Activated gamma-delta T cell (primary cell): ENCODE measurements at regions not wholly inside any gene's neighbourhood (a gene's known extent, or its start where the extent isn't known, plus 50 kb on each side); places are given as distances from the start of the nearest gene placed in this dataset.

Source experiments
- DNase-seq: peaks from one replicate; lab custom pipeline; 2025; lab: John Stamatoyannopoulos, UW

GRCh38 chr3:83302091-83302490 lies 1540.6 kb upstream of the GBE1 start:
- DNase-seq: no peak

- no peak for DNase-seq
Measured at GRCh38 chr3:83317605-83318004, 1556.2 kb upstream of the GBE1 start.

DNA sequence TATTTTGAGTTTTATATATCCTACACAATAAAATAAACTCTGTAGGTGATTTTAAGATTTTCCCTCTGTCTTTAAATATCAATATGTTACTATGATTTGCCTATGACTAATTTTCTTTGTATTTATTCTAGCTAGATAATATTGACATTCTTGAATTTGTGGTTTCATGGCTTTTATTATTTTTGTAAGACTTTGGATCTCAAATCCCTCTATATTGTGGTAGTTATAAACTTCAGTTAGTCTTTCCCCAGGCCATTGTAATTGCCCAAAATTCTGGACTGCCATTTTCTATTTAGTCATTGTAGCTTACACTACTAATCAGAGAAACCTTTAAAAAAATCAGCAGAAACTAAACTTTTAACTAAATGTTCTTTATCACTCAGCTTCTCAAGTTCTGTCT lies 1559.3 kb upstream of the GBE1 start:
- DNase-seq: no peak

DNA sequence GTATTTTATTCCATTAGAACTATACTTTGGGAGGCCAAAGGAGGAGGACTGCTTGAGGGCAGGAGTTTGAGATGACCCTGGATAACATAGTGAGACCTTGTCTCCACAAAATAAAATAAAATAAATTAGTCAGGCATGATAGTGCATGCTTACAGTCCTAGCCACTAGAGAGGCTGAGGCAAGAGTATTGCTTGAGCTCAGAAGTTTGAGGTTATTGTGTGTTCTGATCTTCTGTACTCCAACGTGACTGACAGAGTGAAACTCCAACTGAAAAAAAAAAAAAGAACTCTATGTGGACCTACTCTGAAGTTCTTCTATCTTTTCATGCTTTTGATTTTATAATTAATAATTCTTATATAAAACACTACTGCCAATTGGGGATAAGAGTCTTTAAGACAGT lies 1560.0 kb upstream of the GBE1 start:
- no peak for DNase-seq

DNA sequence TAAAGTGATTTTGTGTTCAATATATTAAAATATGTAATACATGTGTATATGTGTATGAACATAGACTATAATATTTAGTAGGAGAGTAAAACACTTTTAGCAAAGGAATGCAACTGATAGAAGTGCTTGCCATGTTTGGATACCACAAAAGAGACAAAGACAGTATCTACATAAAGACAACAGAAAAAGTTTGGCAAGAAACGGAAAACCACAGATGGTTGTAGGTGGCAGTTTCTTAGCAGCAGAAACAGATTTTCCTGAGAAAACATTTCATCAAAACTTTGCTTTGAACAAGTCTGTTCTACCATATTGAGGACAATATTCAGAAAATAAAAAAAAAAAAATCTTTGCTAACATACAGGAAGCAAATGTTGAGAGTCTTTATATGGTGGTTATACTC lies 1560.4 kb upstream of the GBE1 start:
- DNase-seq: no peak

DNA sequence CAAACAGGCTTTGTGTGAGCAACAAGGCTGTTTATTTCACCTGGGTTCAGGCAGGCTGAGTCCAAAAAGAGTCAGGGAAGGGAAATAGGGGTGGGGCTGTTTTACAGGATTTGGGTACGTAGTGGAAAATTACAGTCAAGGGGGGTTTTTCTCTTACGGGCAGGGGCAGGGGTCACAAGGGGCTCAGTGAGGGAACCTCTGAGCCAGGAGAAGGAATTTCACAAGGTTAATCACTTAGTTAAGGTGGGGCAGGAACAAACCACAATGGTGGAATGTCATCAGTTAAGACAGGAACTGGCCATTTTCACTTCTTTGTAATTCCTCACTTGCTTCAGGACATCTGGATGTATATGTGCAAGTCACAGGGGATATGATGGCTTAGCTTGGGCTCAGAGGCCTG lies 1592.8 kb upstream of the GBE1 start:
- no peak for DNase-seq

DNA sequence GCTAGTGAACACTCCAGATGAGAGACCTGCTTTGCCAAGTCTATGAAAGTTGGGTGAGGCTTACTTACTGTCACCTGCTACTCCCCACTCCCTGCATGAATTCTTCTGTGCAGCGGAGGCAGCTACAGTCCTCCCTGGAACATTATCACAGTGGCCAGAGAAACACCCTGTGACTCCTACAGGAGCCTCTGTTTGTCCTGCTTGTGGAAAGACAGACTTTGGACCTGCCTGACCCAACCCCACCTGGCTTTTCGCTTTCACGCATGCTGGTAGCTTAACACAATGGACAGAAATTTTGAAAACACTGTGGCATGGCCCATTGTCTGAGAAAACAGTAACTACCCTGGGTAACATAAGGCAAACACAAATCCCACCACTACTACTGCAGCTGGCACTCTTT lies 1565.5 kb upstream of the CADM2 start:
- no peak for DNase-seq

DNA sequence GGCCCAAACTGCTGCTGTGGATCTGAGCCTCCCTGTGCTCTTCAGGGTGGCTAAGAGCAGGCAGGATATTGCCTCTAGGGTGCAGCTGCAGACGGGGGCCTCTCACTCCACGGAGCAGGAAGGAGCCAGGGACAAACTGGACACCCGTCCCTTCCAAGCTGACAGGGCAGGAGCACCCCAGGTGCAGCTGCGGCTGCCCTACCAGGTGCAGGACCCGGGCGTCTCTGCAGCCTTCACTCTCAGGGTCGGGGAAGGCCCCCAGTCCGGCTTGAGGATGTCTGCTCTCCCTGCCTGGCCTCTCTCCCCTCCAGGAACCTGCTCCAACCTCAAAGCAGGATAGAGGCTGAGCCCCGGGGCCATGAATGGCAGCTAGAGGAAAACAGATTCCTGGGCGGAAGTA lies 1554.9 kb upstream of the CADM2 start:
- DNase-seq: no peak

DNA sequence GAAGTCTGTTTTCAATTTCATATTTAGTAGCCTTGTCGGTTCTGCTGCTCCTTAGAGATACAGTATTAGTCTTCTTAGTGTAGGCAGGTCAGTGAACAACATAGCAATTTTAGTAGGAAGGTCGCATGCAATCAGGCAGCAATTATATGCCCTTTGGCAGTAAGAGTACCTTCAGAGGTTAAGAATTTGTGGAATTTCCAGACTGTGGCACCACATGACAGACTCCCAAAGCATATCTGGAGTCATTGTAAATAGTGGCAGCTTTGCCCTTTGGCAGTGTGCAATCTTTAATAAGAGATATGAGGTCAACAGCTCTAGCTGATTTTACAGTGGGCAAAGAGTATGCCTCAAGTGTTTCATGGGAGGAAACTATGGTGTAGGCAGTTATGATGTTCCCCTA lies 1532.5 kb upstream of the CADM2 start:
- no peak for DNase-seq

- no peak for DNase-seq
Measured at GRCh38 chr3:83434880-83435587, 1523.8 kb upstream of the CADM2 start.

GRCh38 chr3:83438188-83438587 lies 1520.6 kb upstream of the CADM2 start:
- DNase-seq: no peak

DNA sequence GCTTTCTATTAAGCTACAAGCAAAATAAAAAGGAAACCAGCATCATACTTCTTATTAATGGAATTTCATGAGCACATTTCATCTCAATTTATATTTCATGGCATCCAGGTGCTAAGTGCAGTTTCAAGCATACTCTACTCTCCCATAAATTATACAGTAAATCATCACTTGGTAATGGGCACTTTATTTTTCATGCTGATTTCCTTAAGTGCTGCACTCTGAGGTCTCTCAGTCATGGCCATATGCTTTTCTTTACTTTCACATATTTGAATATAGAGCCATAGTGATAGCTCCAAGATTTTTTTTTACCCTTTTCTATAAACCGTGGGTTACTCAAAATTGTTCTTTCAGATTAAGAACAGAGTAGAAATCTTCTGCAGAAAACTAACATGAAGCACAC lies 1505.7 kb upstream of the CADM2 start:
- DNase-seq: no peak

- no peak for DNase-seq
Measured at GRCh38 chr3:83454353-83454752, 1504.4 kb upstream of the CADM2 start.

- DNase-seq: no peak
Measured at GRCh38 chr3:83457551-83457950, 1501.2 kb upstream of the CADM2 start.

- DNase-seq: no peak
Measured at GRCh38 chr3:83460052-83460451, 1498.7 kb upstream of the CADM2 start.

GRCh38 chr3:83461411-83461810 lies 1497.4 kb upstream of the CADM2 start:
- no peak for DNase-seq

GRCh38 chr3:83477563-83477962 lies 1481.2 kb upstream of the CADM2 start:
- DNase-seq: no peak

- no peak for DNase-seq
Measured at GRCh38 chr3:83482402-83483070, 1476.3 kb upstream of the CADM2 start.

- no peak for DNase-seq
Measured at GRCh38 chr3:83496462-83496861, 1462.3 kb upstream of the CADM2 start.

GRCh38 chr3:83498361-83499016 lies 1460.3 kb upstream of the CADM2 start:
- no peak for DNase-seq

DNA sequence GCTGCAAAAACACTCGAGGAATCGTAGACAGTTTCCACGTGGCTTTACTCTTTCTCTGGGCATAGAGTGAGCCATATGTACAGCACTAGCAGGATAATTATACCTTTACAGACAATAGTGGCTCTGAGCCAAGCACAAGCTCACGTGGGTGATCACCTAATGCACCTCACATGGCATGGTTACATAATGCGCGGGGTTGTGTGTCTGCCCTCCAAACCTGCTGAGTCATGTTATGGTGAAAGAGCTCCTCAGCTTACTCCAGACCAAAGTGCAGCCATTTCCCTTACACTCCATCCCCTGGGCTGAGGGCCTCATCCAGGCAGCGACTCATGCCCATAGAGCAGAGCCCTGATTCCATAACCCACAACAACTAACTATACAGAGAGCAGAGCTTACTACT lies 1458.4 kb upstream of the CADM2 start:
- DNase-seq: no peak

DNA sequence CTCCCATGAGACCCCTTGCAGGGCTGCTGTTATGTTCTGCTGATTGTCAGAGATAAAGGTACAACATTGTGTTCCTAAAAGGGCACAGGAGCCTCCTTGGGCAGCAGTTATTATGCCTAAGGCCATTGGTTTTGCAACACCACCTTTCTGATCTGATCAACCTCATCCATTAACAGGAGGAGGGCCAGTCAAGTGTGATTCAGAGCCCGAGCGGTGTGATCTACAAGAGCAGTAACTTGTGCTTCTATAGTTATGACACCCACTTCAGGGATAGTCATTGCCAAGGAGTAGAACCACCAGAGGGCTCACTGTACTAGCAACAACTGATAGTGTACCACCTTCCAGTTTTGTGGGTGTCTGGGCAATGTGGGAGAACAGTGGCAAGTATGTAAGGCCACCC lies 1457.9 kb upstream of the CADM2 start:
- no peak for DNase-seq

DNA sequence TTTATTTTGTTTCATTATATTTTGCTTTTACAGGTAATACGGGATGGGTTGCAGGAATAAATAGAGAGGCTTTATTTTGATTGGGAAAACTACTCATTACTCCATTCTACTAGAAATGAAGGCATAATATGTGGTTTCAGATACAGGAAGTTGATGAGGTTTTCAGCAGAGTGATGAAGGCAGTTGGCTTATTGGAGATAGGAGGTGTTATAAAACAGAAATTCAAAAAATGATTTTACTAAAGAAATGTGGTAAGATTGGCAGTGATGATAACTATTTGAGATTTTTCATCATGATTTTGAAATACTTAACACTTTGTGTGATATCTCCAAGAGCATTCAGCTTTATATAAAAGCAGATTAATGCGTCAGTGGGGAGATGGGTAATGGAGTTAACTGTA lies 1445.7 kb upstream of the CADM2 start:
- DNase-seq: no peak
